ENCODE measurements at regions not wholly inside any gene's neighbourhood (a gene's known extent, or its start where the extent isn't known, plus 50 kb on each side); places are given as distances from the start of the nearest gene placed in this dataset.

DNA sequence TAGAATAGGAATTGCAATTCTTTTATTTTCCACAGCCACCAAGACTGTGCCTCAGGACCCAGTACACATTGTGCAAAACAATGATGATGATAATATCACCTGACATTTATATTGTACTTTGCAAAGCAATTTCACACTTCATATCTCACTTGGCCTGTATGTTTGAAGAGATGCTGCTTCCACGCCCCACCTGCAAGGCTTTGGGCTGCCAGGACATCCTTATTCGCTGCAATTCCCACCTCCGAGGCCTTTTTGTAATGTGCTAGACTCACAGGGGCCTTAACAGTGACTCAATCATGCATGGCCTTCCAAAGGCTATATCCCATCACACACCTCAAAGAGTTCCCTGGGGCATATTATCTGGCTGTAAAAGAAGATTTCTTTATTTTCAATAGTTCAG is 200.9 kb downstream of the MYLK4 start:
- no TSS peak for BruUV-seq (replicated peaks)
- Histone ChIP-seq H3K4me1 (ENCODE audit: insufficient read depth, low read length) (peaks cover 12% of the 10 kb centered on the region), H3K27ac (ENCODE audit: low read length) (no peak overlapping the region), H2AFZ (ENCODE audit: low read length) (no peak overlapping the region), H4K20me1 (ENCODE audit: low read length) (no peaks in the 10 kb centered on the region), H3F3A (ENCODE audit: low read length, unreplicated experiment) (no peaks in the 10 kb centered on the region), H3K27me3 (ENCODE audit: low read length) (no peaks in the 10 kb centered on the region), H3K9ac (ENCODE audit: low read length) (no peak overlapping the region), H3K79me2 (ENCODE audit: low read length) (no peaks in the 10 kb centered on the region), H3K9me3 (ENCODE audit: low read length) (no peaks in the 10 kb centered on the region), H3K4me3 (ENCODE audit: low read length) (no peak overlapping the region), H3K4me2 (ENCODE audit: low read length) (no peak overlapping the region), H3K36me3 (ENCODE audit: low read depth, low read length) (no peaks in the 10 kb centered on the region), H3K9me2 (replicated peaks; ENCODE audit: low read length) (no peaks in the 10 kb centered on the region)
- TF ChIP-seq, protein P1, sequence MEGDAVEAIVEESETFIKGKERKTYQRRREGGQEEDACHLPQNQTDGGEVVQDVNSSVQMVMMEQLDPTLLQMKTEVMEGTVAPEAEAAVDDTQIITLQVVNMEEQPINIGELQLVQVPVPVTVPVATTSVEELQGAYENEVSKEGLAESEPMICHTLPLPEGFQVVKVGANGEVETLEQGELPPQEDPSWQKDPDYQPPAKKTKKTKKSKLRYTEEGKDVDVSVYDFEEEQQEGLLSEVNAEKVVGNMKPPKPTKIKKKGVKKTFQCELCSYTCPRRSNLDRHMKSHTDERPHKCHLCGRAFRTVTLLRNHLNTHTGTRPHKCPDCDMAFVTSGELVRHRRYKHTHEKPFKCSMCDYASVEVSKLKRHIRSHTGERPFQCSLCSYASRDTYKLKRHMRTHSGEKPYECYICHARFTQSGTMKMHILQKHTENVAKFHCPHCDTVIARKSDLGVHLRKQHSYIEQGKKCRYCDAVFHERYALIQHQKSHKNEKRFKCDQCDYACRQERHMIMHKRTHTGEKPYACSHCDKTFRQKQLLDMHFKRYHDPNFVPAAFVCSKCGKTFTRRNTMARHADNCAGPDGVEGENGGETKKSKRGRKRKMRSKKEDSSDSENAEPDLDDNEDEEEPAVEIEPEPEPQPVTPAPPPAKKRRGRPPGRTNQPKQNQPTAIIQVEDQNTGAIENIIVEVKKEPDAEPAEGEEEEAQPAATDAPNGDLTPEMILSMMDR (conservative IDR thresholded peaks at IDR 0.05; ENCODE audit: low read depth, low read length) = no peak
- no peak for TF ChIP-seq EZH2 (IDR thresholded peaks at IDR 0.05; ENCODE audit: low read length, unreplicated experiment)
- no peak for TF ChIP-seq EZH2phosphoT487 (IDR thresholded peaks at IDR 0.05; ENCODE audit: borderline replicate concordance, low read length)
- ChIA-PET POLR2A (ENCODE audit: unreplicated experiment) (no interaction called here), CTCF (no interaction called here)
- ATAC-seq = no peak
- no peak for DNase-seq
- intact Hi-C loops (cut with micrococcal nuclease) = no loop called here

DNA sequence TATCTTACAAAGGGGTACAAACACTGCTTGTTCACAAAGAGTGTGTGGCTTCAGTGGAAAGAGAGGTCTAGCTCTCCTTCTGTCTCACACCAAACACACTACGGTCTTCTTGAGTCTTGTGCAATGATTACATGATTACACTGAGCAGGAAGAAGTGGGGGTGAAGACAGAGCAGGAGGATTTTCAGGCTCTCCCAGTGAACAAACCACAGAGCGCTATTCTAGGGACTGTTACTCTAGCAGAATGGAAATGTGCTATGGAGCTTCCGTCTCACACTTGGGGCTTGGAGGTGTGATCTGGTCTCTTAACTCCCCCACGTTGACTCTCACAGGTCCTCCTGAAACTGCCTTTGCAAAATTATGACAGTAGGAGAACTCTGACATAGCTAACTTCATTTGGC is 203.4 kb downstream of the MYLK4 start:
- H3F3A ChIP-seq (ENCODE audit: low read length, unreplicated experiment) = no peaks in the 10 kb centered on the region
- H3K9me2 ChIP-seq (replicated peaks; ENCODE audit: low read length) = no peaks in the 10 kb centered on the region
- no peak for ATAC-seq
- H3K79me2 ChIP-seq (ENCODE audit: low read length) = no peaks in the 10 kb centered on the region
- intact Hi-C loops (cut with micrococcal nuclease) = no loop called here
- no peak overlapping the region for H3K4me2 ChIP-seq (ENCODE audit: low read length)
- H3K27ac ChIP-seq (ENCODE audit: low read length) = no peak overlapping the region
- no peaks in the 10 kb centered on the region for H4K20me1 ChIP-seq (ENCODE audit: low read length)
- TF ChIP-seq, protein P1 (conservative IDR thresholded peaks at IDR 0.05; ENCODE audit: low read depth, low read length) = no peak
- TF ChIP-seq EZH2phosphoT487 (IDR thresholded peaks at IDR 0.05; ENCODE audit: borderline replicate concordance, low read length) = no peak
- no peak for TF ChIP-seq EZH2 (IDR thresholded peaks at IDR 0.05; ENCODE audit: low read length, unreplicated experiment)
- CTCF ChIA-PET = no interaction called here
- no TSS peak for BruUV-seq (replicated peaks)
- no peak for DNase-seq
- H2AFZ ChIP-seq (ENCODE audit: low read length) = no peak overlapping the region
- H3K9me3 ChIP-seq (ENCODE audit: low read length) = no peaks in the 10 kb centered on the region
- no peak overlapping the region for H3K4me3 ChIP-seq (ENCODE audit: low read length)
- no peaks in the 10 kb centered on the region for H3K27me3 ChIP-seq (ENCODE audit: low read length)
- H3K9ac ChIP-seq (ENCODE audit: low read length) = no peak overlapping the region
- no peaks in the 10 kb centered on the region for H3K36me3 ChIP-seq (ENCODE audit: low read depth, low read length)
- POLR2A ChIA-PET (ENCODE audit: unreplicated experiment) = no interaction called here
- peaks cover 10% of the 10 kb centered on the region for H3K4me1 ChIP-seq (ENCODE audit: insufficient read depth, low read length)

DNA sequence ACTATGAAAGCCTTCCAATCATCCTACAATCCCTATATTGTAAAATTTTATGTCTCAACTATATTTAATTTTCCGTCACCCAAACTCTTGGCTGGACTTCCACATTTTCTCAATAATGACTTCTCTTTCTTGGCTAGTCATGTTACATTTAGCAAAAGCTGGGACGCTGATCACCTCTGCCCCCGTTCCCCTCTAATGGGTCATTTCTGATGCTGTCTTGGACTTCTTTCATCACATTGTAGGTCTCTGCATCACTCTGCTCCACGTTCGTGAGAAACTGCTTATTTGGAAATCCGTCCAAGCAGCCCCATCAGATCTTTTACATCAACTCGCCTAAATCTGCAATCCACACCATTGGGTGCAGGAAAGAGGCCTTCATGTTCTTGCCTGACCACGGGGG is 203.8 kb downstream of the MYLK4 start:
- CTCF ChIA-PET = no interaction called here
- no peaks in the 10 kb centered on the region for H3K9me2 ChIP-seq (replicated peaks; ENCODE audit: low read length)
- no peak for DNase-seq

More for the DNA sequence above, 203.8 kb downstream of the MYLK4 start:
- Histone ChIP-seq H3K36me3 (ENCODE audit: low read depth, low read length) (no peaks in the 10 kb centered on the region), H2AFZ (ENCODE audit: low read length) (no peak overlapping the region), H3K4me2 (ENCODE audit: low read length) (no peak overlapping the region), H3K9ac (ENCODE audit: low read length) (no peak overlapping the region), H3K4me1 (ENCODE audit: insufficient read depth, low read length) (peaks cover 14% of the 10 kb centered on the region), H3K79me2 (ENCODE audit: low read length) (no peaks in the 10 kb centered on the region), H3K9me3 (ENCODE audit: low read length) (no peaks in the 10 kb centered on the region), H3K27ac (ENCODE audit: low read length) (no peak overlapping the region), H3F3A (ENCODE audit: low read length, unreplicated experiment) (no peaks in the 10 kb centered on the region), H4K20me1 (ENCODE audit: low read length) (no peaks in the 10 kb centered on the region), H3K27me3 (ENCODE audit: low read length) (no peaks in the 10 kb centered on the region), H3K4me3 (ENCODE audit: low read length) (no peak overlapping the region)
- TF ChIP-seq, protein P1 (conservative IDR thresholded peaks at IDR 0.05; ENCODE audit: low read depth, low read length) = no peak
- TF ChIP-seq EZH2phosphoT487 (IDR thresholded peaks at IDR 0.05; ENCODE audit: borderline replicate concordance, low read length) = no peak
- intact Hi-C loops (cut with micrococcal nuclease) = no loop called here
- ATAC-seq = no peak
- POLR2A ChIA-PET (ENCODE audit: unreplicated experiment) = no interaction called here
- BruUV-seq (replicated peaks) = no TSS peak

Data from PC-3 (cell line).